ENCODE measurements at regions not wholly inside any gene's neighbourhood (a gene's known extent, or its start where the extent isn't known, plus 50 kb on each side); places are given as distances from the start of the nearest gene placed in this dataset.

- Histone ChIP-seq H3K4me2 (ENCODE audit: low read depth, low read length) (no peak overlapping the region), H2AFZ (ENCODE audit: low read length) (no peak overlapping the region), H3K9me3 (ENCODE audit: low read length) (peaks cover 82% of the 10 kb centered on the region), H4K20me1 (ENCODE audit: insufficient read depth, low read length) (no peaks in the 10 kb centered on the region), H3K4me3 (replicated peaks in 1 of 3; ENCODE audit: insufficient read depth in 1 of 3, low read depth in 2 of 3, low read length in 3 of 3) (no peak overlapping the region), H3K4me1 (ENCODE audit: insufficient read depth, low read length) (no peaks in the 10 kb centered on the region), H3K27ac (ENCODE audit: extremely low read length, insufficient read depth, low read length) (no peak overlapping the region), H3K9ac (ENCODE audit: insufficient read depth, low read depth, low read length) (no peak overlapping the region), H3K36me3 (replicated peaks in 1 of 2; ENCODE audit: control insufficient read depth in 1 of 2, insufficient read depth in 2 of 2, low read length in 2 of 2) (no peaks in the 10 kb centered on the region), H3K27me3 (ENCODE audit: control insufficient read depth in 1 of 2, insufficient read depth in 2 of 2, low read length in 2 of 2) (no peaks in the 10 kb centered on the region), H3K79me2 (ENCODE audit: insufficient read depth, low read length) (no peaks in the 10 kb centered on the region)
- ChIA-PET CTCF (ENCODE audit: low intra/inter-chr PET ratio, low total read pairs) (no interaction called here), POLR2A (no interaction called here)
- in situ Hi-C loops (cut with HindIII; ENCODE audit: extremely low pct_ligation_motif_present, low pct_unique_long_range_greater_than_20kb) = no loop called here
- no peak for TF ChIP-seq ZNF749 (CRISPR knock-in tag; IDR thresholded peaks at IDR 0.05; ENCODE audit: borderline replicate concordance)
- no peak for TF ChIP-seq HNRNPH1 (optimal IDR thresholded peaks at IDR 0.05; ENCODE audit: low read depth, low read length)
- TF ChIP-seq ZNF691 (CRISPR knock-in tag; IDR thresholded peaks at IDR 0.05; ENCODE audit: borderline replicate concordance, low read depth) = no peak
- TF ChIP-seq ZNF382 (CRISPR knock-in tag; IDR thresholded peaks at IDR 0.05; ENCODE audit: borderline replicate concordance) = no peak
- DNase-seq (ENCODE audit: low spot score) = no peak
- intact Hi-C loops (cut with micrococcal nuclease; ENCODE audit: unreplicated experiment) = no loop called here
- no TSS peak for BruUV-seq (replicated peaks)
- no peak for FAIRE-seq
- ATAC-seq = no peak
These were observed 1021.3 kb upstream of the GYPC start for GRCh38 chr2:125634662-125635061.

GRCh38 chr2:125638345-125638744, 1017.6 kb upstream of the GYPC start:
- Histone ChIP-seq H3K36me3 (replicated peaks in 1 of 2; ENCODE audit: control insufficient read depth in 1 of 2, insufficient read depth in 2 of 2, low read length in 2 of 2) (no peaks in the 10 kb centered on the region), H3K4me3 (replicated peaks in 1 of 3; ENCODE audit: insufficient read depth in 1 of 3, low read depth in 2 of 3, low read length in 3 of 3) (no peak overlapping the region), H4K20me1 (ENCODE audit: insufficient read depth, low read length) (no peaks in the 10 kb centered on the region), H3K79me2 (ENCODE audit: insufficient read depth, low read length) (no peaks in the 10 kb centered on the region), H3K9me3 (ENCODE audit: low read length) (peaks cover 51% of the 10 kb centered on the region), H3K27ac (ENCODE audit: extremely low read length, insufficient read depth, low read length) (no peak overlapping the region), H2AFZ (ENCODE audit: low read length) (no peak overlapping the region), H3K27me3 (ENCODE audit: control insufficient read depth in 1 of 2, insufficient read depth in 2 of 2, low read length in 2 of 2) (no peaks in the 10 kb centered on the region), H3K4me2 (ENCODE audit: low read depth, low read length) (no peak overlapping the region), H3K9ac (ENCODE audit: insufficient read depth, low read depth, low read length) (no peak overlapping the region), H3K4me1 (ENCODE audit: insufficient read depth, low read length) (no peaks in the 10 kb centered on the region)
- TF ChIP-seq ZNF605 (CRISPR knock-in tag; IDR thresholded peaks at IDR 0.05) = no peak
- no peak for TF ChIP-seq GTF3A (CRISPR knock-in tag; conservative IDR thresholded peaks at IDR 0.05)
- TF ChIP-seq KAT7 (CRISPR knock-in tag; IDR thresholded peaks at IDR 0.05; ENCODE audit: borderline replicate concordance) = no peak
- no peak for TF ChIP-seq MLLT10 (CRISPR knock-in tag; IDR thresholded peaks at IDR 0.05)
- TF ChIP-seq ZNF205 (CRISPR knock-in tag; IDR thresholded peaks at IDR 0.05) = no peak
- no peak for TF ChIP-seq MAFF (IDR thresholded peaks at IDR 0.05; ENCODE audit: low read depth, low read length)
- ChIA-PET CTCF (ENCODE audit: low intra/inter-chr PET ratio, low total read pairs) (no interaction called here), POLR2A (no interaction called here)
- in situ Hi-C loops (cut with HindIII; ENCODE audit: extremely low pct_ligation_motif_present, low pct_unique_long_range_greater_than_20kb) (no loop called here), intact Hi-C loops (cut with micrococcal nuclease; ENCODE audit: unreplicated experiment) (no loop called here)
- FAIRE-seq (no peak), ATAC-seq (no peak), DNase-seq (ENCODE audit: low spot score) (no peak)
- WGBS (ENCODE audit: low lambda C conversion rate) = 20% methylated on average over 1 of the region's 1 CpG
- BruUV-seq (replicated peaks) = no TSS peak

Measured in HepG2 (cell line).